OCI-LY7 (cell line): ENCODE measurements at regions not wholly inside any gene's neighbourhood (a gene's known extent, or its start where the extent isn't known, plus 50 kb on each side); places are given as distances from the start of the nearest gene placed in this dataset.

Experiments used
- CTCF ChIP-seq: fragments of 200-600 bp; sonication (generic); conservative IDR thresholded peaks from 2 replicates; pipeline ENCODE4 v1.5.1; 2014; ENCODE audit warnings: mild to moderate bottlenecking, antibody characterized with exemption, low read length, moderate library complexity, mixed read lengths
- EZH2phosphoT487 ChIP-seq: fragments of 200-600 bp; sonication (generic); IDR thresholded peaks from 2 replicates; pipeline ENCODE4 v1.6.1; 2018; ENCODE audit warnings: low read depth, borderline replicate concordance, mild to moderate bottlenecking, mixed run types, antibody characterized with exemption, low read length, moderate library complexity, mixed read lengths

DNA sequence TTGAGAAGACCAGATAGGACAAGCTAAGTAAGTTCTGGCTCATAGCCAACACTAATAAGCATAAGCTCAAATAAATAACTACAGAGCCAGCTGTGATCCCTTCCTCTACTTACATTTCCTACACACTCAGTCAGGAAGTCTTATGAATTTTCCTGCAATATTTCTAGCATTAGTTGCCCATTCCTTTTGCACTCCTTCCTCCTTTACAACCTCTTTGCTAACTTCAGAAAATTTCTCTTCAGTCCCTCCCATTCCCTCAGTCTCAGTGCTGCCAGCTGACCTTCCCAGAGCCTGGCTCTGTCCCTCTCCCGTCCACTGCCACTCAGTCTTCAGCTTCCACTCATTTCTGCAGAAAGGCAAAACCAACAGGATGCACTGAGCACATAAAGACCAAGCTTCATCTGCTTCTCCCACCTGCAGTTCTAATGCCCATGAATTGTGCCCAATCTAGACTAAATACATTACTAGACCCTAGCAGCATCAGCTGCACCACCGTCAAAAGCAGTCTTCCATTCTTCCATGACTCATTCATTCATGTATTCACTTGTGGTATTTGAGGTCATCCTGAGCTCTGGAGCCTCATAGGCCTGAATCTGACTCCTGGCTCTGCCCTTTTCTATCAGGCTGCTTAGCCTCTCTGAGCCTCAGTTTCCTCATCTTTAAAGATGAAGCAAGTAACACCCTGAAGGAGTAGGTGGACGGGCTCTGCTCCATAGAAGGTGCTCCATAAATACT, 54.6 kb upstream of the SIPA1L2 start:
- TF ChIP-seq CTCF: no peak
- TF ChIP-seq EZH2phosphoT487: no peak
